ENCODE measurements at regions not wholly inside any gene's neighbourhood (a gene's known extent, or its start where the extent isn't known, plus 50 kb on each side); places are given as distances from the start of the nearest gene placed in this dataset.

GRCh38 chrX:115894087-115894486, 276.5 kb upstream of the AGTR2 start:
- DNase-seq (ENCODE audit: insufficient read length, low spot score) = no peak
- no peak for TF ChIP-seq CTCF (IDR thresholded peaks at IDR 0.05; ENCODE audit: insufficient read depth, missing control alignments)
- no peak for FAIRE-seq

- TF ChIP-seq CTCF (IDR thresholded peaks at IDR 0.05; ENCODE audit: insufficient read depth, missing control alignments) = no peak
- FAIRE-seq = no peak
These were observed 274.7 kb upstream of the AGTR2 start for GRCh38 chrX:115895678-115896329.

DNA sequence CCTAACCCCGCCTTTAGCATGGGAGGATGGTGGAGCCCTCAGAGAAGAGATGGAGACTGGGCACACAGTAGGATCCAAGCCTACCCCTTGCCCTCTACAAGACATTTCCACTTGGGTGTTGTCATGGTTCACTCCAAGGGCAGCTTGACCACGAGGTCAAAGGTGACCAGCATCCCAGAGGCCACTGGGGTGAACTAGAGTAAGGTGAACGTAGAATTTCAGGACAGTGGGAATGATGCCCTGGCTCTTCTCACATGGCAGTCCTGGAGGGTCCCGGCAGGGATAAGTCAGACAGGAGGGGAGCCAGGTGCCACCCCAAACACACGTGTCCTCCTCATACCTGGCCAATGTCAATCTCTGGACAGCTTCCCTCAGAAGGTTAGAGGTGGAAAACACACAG, 274.2 kb upstream of the AGTR2 start:
- TF ChIP-seq CTCF (IDR thresholded peaks at IDR 0.05; ENCODE audit: insufficient read depth, missing control alignments) = no peak
- no peak for DNase-seq (ENCODE audit: insufficient read length, low spot score)
- no peak for FAIRE-seq

More at GRCh38 chrX:115895678-115896329, 274.7 kb upstream of the AGTR2 start:
- no peak for DNase-seq (ENCODE audit: insufficient read length, low spot score)

DNA sequence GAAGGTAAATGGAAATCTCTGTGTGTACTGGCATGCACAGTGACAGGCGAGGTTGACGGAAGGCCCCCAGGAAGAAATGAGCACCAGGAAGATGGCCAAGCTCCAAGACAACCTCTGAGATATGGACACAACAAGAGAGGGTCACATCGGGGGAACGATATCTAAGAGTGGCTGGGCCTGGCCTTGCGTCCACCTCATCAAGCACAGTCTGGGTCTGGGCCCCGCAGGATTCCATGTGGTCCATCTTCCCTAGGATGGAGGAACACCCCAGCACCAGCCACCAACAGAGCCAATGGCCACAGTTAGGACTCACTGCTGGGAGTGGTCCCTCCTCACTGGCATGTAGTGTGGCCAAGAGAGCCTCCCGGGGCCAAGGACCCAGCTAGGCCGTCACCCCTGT, 272.6 kb upstream of the AGTR2 start:
- FAIRE-seq = no peak
- DNase-seq (ENCODE audit: insufficient read length, low spot score) = no peak
- TF ChIP-seq CTCF (IDR thresholded peaks at IDR 0.05; ENCODE audit: insufficient read depth, missing control alignments) = no peak

- DNase-seq (ENCODE audit: insufficient read length, low spot score) (no peak), FAIRE-seq (no peak)
These were observed 272.1 kb upstream of the AGTR2 start for GRCh38 chrX:115898382-115899001.

GRCh38 chrX:115900425-115900824, 270.1 kb upstream of the AGTR2 start:
- FAIRE-seq (no peak), DNase-seq (ENCODE audit: insufficient read length, low spot score) (no peak)
- no peak for TF ChIP-seq CTCF (IDR thresholded peaks at IDR 0.05; ENCODE audit: insufficient read depth, missing control alignments)

More at GRCh38 chrX:115898382-115899001, 272.1 kb upstream of the AGTR2 start:
- TF ChIP-seq CTCF (IDR thresholded peaks at IDR 0.05; ENCODE audit: insufficient read depth, missing control alignments) = no peak

GRCh38 chrX:115901241-115901640, 269.3 kb upstream of the AGTR2 start:
- TF ChIP-seq CTCF (IDR thresholded peaks at IDR 0.05; ENCODE audit: insufficient read depth, missing control alignments) = no peak
- FAIRE-seq = no peak
- DNase-seq (ENCODE audit: insufficient read length, low spot score) = no peak
